CD14-positive monocyte (primary cell): ENCODE measurements at regions not wholly inside any gene's neighbourhood (a gene's known extent, or its start where the extent isn't known, plus 50 kb on each side); places are given as distances from the start of the nearest gene placed in this dataset.

ENCODE experiments used
- DNase-seq, 3 donors: peaks; one replicate each; pipeline ENCODE4 v3.0.0-alpha.2; 2011 to 2022
- H2AFZ ChIP-seq: 2 replicates; pipeline ENCODE4 v1.6.0; 2012; ENCODE audit warnings: mild to moderate bottlenecking, low read depth, low read length, inconsistent platforms; ENCODE audit not compliant: insufficient read depth, poor library complexity, severe bottlenecking
- H3K27ac ChIP-seq, 2 donors: 1 replicate in 1 of 2; 2 replicates in 1 of 2; pipeline ENCODE4 v1.5.1; 2012 to 2013; ENCODE audit warnings: low read length in 2 of 2, control low read depth in 1 of 2, inconsistent platforms in 1 of 2, low read depth in 1 of 2, mild to moderate bottlenecking in 1 of 2
- H3K27me3 ChIP-seq, 2 donors: one replicate each; pipeline versions ENCODE4 v1.6.0 to v1.6.1; 2011 to 2013; ENCODE audit warnings: low read length in 2 of 2; ENCODE audit not compliant: control insufficient read depth in 2 of 2, insufficient read depth in 2 of 2
- H3K36me3 ChIP-seq, 2 donors: replicated peaks in 1 of 2; 1 replicate in 1 of 2; 2 replicates in 1 of 2; pipeline versions ENCODE4 v1.5.1 to v1.6.1; 2012 to 2013; ENCODE audit warnings: low read length in 2 of 2, control low read depth in 1 of 2, inconsistent platforms in 1 of 2, mild to moderate bottlenecking in 1 of 2; ENCODE audit not compliant: insufficient read depth in 2 of 2, control insufficient read depth in 1 of 2
- H3K4me1 ChIP-seq, 2 donors: 1 replicate in 1 of 2; 2 replicates in 1 of 2; pipeline versions ENCODE4 v1.5.1 to v1.6.1; 2012 to 2013; ENCODE audit warnings: low read length in 2 of 2, control low read depth in 1 of 2, inconsistent platforms in 1 of 2, mild to moderate bottlenecking in 1 of 2, moderate library complexity in 1 of 2; ENCODE audit not compliant: insufficient read depth in 2 of 2, control insufficient read depth in 1 of 2
- H3K4me2 ChIP-seq: replicated peaks from 2 replicates; pipeline ENCODE3; 2012; ENCODE audit warnings: low read length, moderate library complexity, mild to moderate bottlenecking; ENCODE audit not compliant: poor library complexity, severe bottlenecking; ENCODE audit errors: extremely low read depth
- H3K4me3 ChIP-seq, 3 experiments: fragments of 200-600 bp in 1 of 3; sonication (generic) in 1 of 3; replicated peaks in 1 of 3; 1 replicate in 2 of 3; 2 replicates in 1 of 3; pipeline ENCODE4 v1.5.1; 2011 to 2013; ENCODE audit warnings: low read length in 3 of 3, mild to moderate bottlenecking in 3 of 3, control low read depth in 2 of 3, low read depth in 2 of 3, inconsistent platforms in 1 of 3, moderate library complexity in 1 of 3
- H3K79me2 ChIP-seq: 2 replicates; pipeline ENCODE4 v1.6.0; 2012; ENCODE audit warnings: mild to moderate bottlenecking, control low read depth, inconsistent platforms, low read length, moderate library complexity; ENCODE audit not compliant: insufficient read depth
- H3K9ac ChIP-seq: 2 replicates; pipeline ENCODE4 v1.6.0; 2017; ENCODE audit warnings: low read length, mild to moderate bottlenecking; ENCODE audit not compliant: insufficient read depth, poor library complexity, severe bottlenecking
- H3K9me3 ChIP-seq, 2 donors: replicated peaks in 1 of 2; 1 replicate in 1 of 2; 2 replicates in 1 of 2; pipeline versions ENCODE4 v1.5.1 to v1.6.1; 2012 to 2013; ENCODE audit warnings: low read length in 2 of 2, control low read depth in 1 of 2; ENCODE audit not compliant: control insufficient read depth in 1 of 2, insufficient read depth in 1 of 2
- H4K20me1 ChIP-seq: 2 replicates; pipeline ENCODE4 v1.6.0; 2012; ENCODE audit warnings: mild to moderate bottlenecking, low read length, control low read depth, moderate library complexity; ENCODE audit not compliant: insufficient read depth
- H3K27ac Mint-ChIP-seq, 7 donors: one replicate each; pipeline ENCODE4 v1.8.0; 2020; ENCODE audit warnings: mild to moderate bottlenecking in 7 of 7, mixed read lengths in 7 of 7, moderate library complexity in 6 of 7, inconsistent platforms in 2 of 7
- H3K27me3 Mint-ChIP-seq, 3 donors: one replicate each; pipeline ENCODE4 v1.8.0; 2021 to 2022; ENCODE audit warnings: low read depth in 3 of 3, mild to moderate bottlenecking in 3 of 3, mixed read lengths in 3 of 3, moderate library complexity in 3 of 3, inconsistent platforms in 1 of 3
- H3K36me3 Mint-ChIP-seq, 2 donors: one replicate each; pipeline ENCODE4 v1.8.0; 2020; ENCODE audit warnings: mixed read lengths in 2 of 2, inconsistent platforms in 1 of 2, mild to moderate bottlenecking in 1 of 2
- H3K4me1 Mint-ChIP-seq: one replicate; pipeline ENCODE4 v1.8.0; 2020; ENCODE audit warnings: mild to moderate bottlenecking, mixed read lengths
- H3K4me3 Mint-ChIP-seq, 2 donors: one replicate each; pipeline ENCODE4 v1.8.0; 2020; ENCODE audit warnings: mild to moderate bottlenecking in 2 of 2, mixed read lengths in 2 of 2, moderate library complexity in 1 of 2
- H3K9me3 Mint-ChIP-seq, 7 donors: one replicate each; pipeline ENCODE4 v1.8.0; 2020 to 2022; ENCODE audit warnings: mixed read lengths in 7 of 7, mild to moderate bottlenecking in 6 of 7, moderate library complexity in 6 of 7, inconsistent platforms in 2 of 7
- WGBS: methylation state at CpG from one replicate; pipeline ENCODE4 v1.1.5; 2013; ENCODE audit warnings: missing lambda C conversion rate; ENCODE audit not compliant: insufficient coverage; 5-methylcytosine and 5-hydroxymethylcytosine counted together
- intact Hi-C, 2 donors: fragments of 100-400 bp; cut with micrococcal nuclease; formaldehyde crosslinking; loops; one replicate each; pipeline versions ENCODE4 v1.15.0 to v1.15.1; 2023
- TF ChIP-seq, protein P1 (sequence below): fragments of 200-600 bp; IDR thresholded peaks from one replicate; pipeline ENCODE4 v1.8.0; 2022; ENCODE audit warnings: antibody characterized with exemption, mild to moderate bottlenecking

DNA sequence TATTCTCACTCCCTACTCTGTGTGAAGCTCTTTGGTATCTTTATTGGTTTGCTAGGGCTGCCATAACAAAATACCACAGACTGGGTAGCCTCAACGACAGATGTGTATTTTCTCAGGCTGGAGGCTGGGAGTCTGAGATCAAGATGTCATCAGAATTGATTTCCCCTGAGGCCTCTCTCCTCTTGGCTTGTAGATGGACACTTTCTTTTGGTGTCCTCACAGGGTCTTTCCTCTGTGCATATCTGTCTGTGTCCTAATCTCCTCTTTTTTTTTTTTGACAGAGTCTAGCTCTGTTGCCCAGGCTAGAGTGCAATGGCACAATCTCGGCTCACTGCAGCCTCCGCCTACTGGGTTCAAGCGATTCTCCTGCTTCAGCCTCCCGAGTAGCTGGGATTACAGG, 71.4 kb upstream of the KCNJ6 start:
- Mint-ChIP-seq H3K27ac (no peak overlapping the region), H3K9me3 (peaks cover 0 to 3% (median 0%) of the 10 kb centered on the region in 7 donors), H3K36me3 (no peaks in the 10 kb centered on the region), H3K4me1 (no peaks in the 10 kb centered on the region), H3K27me3 (peaks cover 7 to 22% (median 13%) of the 10 kb centered on the region in 3 donors), H3K4me3 (no peak overlapping the region)
- TF ChIP-seq, protein P1, sequence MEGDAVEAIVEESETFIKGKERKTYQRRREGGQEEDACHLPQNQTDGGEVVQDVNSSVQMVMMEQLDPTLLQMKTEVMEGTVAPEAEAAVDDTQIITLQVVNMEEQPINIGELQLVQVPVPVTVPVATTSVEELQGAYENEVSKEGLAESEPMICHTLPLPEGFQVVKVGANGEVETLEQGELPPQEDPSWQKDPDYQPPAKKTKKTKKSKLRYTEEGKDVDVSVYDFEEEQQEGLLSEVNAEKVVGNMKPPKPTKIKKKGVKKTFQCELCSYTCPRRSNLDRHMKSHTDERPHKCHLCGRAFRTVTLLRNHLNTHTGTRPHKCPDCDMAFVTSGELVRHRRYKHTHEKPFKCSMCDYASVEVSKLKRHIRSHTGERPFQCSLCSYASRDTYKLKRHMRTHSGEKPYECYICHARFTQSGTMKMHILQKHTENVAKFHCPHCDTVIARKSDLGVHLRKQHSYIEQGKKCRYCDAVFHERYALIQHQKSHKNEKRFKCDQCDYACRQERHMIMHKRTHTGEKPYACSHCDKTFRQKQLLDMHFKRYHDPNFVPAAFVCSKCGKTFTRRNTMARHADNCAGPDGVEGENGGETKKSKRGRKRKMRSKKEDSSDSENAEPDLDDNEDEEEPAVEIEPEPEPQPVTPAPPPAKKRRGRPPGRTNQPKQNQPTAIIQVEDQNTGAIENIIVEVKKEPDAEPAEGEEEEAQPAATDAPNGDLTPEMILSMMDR: no peak
- Histone ChIP-seq H3K9me3 (no peaks in the 10 kb centered on the region), H3K27ac (no peak overlapping the region), H3K4me1 (no peaks in the 10 kb centered on the region), H3K79me2 (no peaks in the 10 kb centered on the region), H4K20me1 (no peaks in the 10 kb centered on the region), H3K4me3 (no peak overlapping the region), H3K4me2 (no peak overlapping the region), H3K36me3 (no peaks in the 10 kb centered on the region), H3K9ac (no peak overlapping the region), H3K27me3 (peaks cover 0 to 2% of the 10 kb centered on the region in 2 donors), H2AFZ (no peak overlapping the region)
- DNase-seq: no peak
- intact Hi-C loops: no loop called here
- WGBS: 84% methylated on average over 3 of the region's 5 CpGs

DNA sequence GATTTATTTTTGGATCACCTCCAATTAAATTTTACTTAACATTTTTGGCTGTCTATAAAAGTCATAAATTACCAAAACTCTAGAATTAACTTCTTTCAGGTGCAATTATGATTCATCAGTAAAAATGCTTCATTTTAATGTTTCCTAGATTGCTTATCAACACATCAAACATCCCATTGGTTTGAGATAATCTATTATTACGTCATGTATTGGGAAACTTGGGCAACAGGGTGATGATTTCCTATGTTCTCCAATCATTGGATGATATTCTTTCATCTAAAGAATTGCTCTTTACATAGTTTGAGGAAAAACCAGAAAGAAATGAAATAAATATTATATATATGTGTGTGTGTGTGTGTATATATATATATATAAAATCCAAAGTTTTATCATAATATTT, 76.8 kb upstream of the KCNJ6 start:
- DNase-seq: no peak
- Histone ChIP-seq H4K20me1 (no peaks in the 10 kb centered on the region), H3K27me3 (no peaks in the 10 kb centered on the region), H3K27ac (no peak overlapping the region), H3K4me1 (no peaks in the 10 kb centered on the region), H2AFZ (no peak overlapping the region), H3K9ac (no peak overlapping the region), H3K9me3 (no peaks in the 10 kb centered on the region), H3K36me3 (no peaks in the 10 kb centered on the region), H3K79me2 (no peaks in the 10 kb centered on the region), H3K4me3 (no peak overlapping the region), H3K4me2 (no peak overlapping the region)
- no CpG with 5 or more reads among the region's 1 CpG for WGBS
- TF ChIP-seq, protein P1: no peak
- H3K9me3 Mint-ChIP-seq: peaks cover 0 to 3% (median 0%) of the 10 kb centered on the region in 7 donors
- intact Hi-C loops: no loop called here
- H3K27me3 Mint-ChIP-seq: peaks cover 5 to 16% (median 7%) of the 10 kb centered on the region in 3 donors
- H3K4me3 Mint-ChIP-seq: no peak overlapping the region
- H3K4me1 Mint-ChIP-seq: no peaks in the 10 kb centered on the region
- H3K27ac Mint-ChIP-seq: no peak overlapping the region
- no peaks in the 10 kb centered on the region for H3K36me3 Mint-ChIP-seq
